ENCODE measurements at regions not wholly inside any gene's neighbourhood (a gene's known extent, or its start where the extent isn't known, plus 50 kb on each side); places are given as distances from the start of the nearest gene placed in this dataset.

- Histone ChIP-seq H3K9me3 (no peaks in the 10 kb centered on the region), H3K27ac (no peak overlapping the region), H3K27me3 (peaks cover 0 to 17% of the 10 kb centered on the region in 2 donors), H3K4me1 (peaks cover 0 to 12% of the 10 kb centered on the region in 2 donors), H3K36me3 (no peaks in the 10 kb centered on the region), H3K4me3 (no peak overlapping the region)
- TF ChIP-seq CTCF (IDR thresholded peaks at IDR 0.05): no peak
- ATAC-seq (no peak), DNase-seq (no peak)
- intact Hi-C loops (cut with DNase I): no loop called here
Measured at GRCh38 chr4:57162499-57163019, 52.4 kb upstream of the IGFBP7 start.

Measured in left lung (tissue), 4 donors.